T-cell (primary cell): ENCODE measurements at regions not wholly inside any gene's neighbourhood (a gene's known extent, or its start where the extent isn't known, plus 50 kb on each side); places are given as distances from the start of the nearest gene placed in this dataset.
"Not testable (repeated sequence)": the region's sequence is repeated elsewhere in the genome, so short reads cannot be mapped to it uniquely, and the experiment has no call there.

ENCODE experiments used
- ATAC-seq, 4 experiments: fragments of 200-7000 bp in 3 of 4; fragments of 150-1000 bp in 1 of 4; cut with Tn5 transposase; replicated peaks in 1 of 4; 1 replicate in 3 of 4; 2 replicates in 1 of 4; pipeline ENCODE4 v1.10.0; 2021; ENCODE audit warnings: moderate library complexity in 3 of 4, mild to moderate bottlenecking in 2 of 4, moderate number of reproducible peaks in 1 of 4
- CTCF ChIA-PET, 2 donors: fragments of 300-600 bp; sonication (Branson Sonifier 250); formaldehyde crosslinking; loops; one replicate each; lab custom pipeline; 2022; ENCODE audit warnings: antibody characterized with exemption in 2 of 2; lab: Charles Lee
- POLR2A ChIA-PET, 2 donors: fragments of 300-600 bp; sonication (Branson Sonifier 250); formaldehyde crosslinking; loops; one replicate each; lab custom pipeline; 2022; ENCODE audit warnings: antibody characterized with exemption in 2 of 2; lab: Charles Lee
- DNase-seq, 35 experiments: peaks; one replicate each; pipeline versions ENCODE4 v3.0.0 to v3.0.0-alpha.2; 2013 to 2023
- H3K27ac ChIP-seq: one replicate; pipeline ENCODE4 v1.5.1; 2013; ENCODE audit warnings: low read length
- H3K27me3 ChIP-seq, 2 experiments: replicated peaks in 1 of 2; 1 replicate in 1 of 2; 2 replicates in 1 of 2; pipeline versions ENCODE4 v1.6.1 to v1.7.0; 2013; ENCODE audit warnings: low read length in 1 of 2, mixed read lengths in 1 of 2; ENCODE audit not compliant: control insufficient read depth in 2 of 2, insufficient read depth in 2 of 2; ENCODE audit errors: extremely low read depth in 1 of 2
- H3K36me3 ChIP-seq, 2 donors: 1 replicate in 1 of 2; 2 replicates in 1 of 2; pipeline versions ENCODE4 v1.6.1 to v1.7.0; 2013; ENCODE audit warnings: low read length in 1 of 2; ENCODE audit not compliant: control insufficient read depth in 2 of 2, insufficient read depth in 1 of 2; ENCODE audit errors: extremely low read depth in 1 of 2
- H3K4me1 ChIP-seq, 2 experiments: 1 replicate in 1 of 2; 2 replicates in 1 of 2; pipeline versions ENCODE4 v1.6.1 to v1.7.0; 2013; ENCODE audit warnings: low read length in 2 of 2, mixed read lengths in 1 of 2; ENCODE audit not compliant: insufficient read depth in 2 of 2, control insufficient read depth in 1 of 2; ENCODE audit errors: extremely low read depth in 1 of 2
- H3K4me3 ChIP-seq, 2 donors: 1 replicate in 1 of 2; 2 replicates in 1 of 2; pipeline versions ENCODE4 v1.5.1 to v1.7.0; 2013; ENCODE audit warnings: mild to moderate bottlenecking in 2 of 2, low read length in 1 of 2, moderate library complexity in 1 of 2; ENCODE audit not compliant: control insufficient read depth in 1 of 2; ENCODE audit errors: extremely low read depth in 1 of 2
- H3K9me3 ChIP-seq: 2 replicates; pipeline ENCODE4 v1.7.0; 2013
- H3K27ac Mint-ChIP-seq, 2 donors: one replicate each; pipeline ENCODE4 v1.8.0; 2020 to 2021; ENCODE audit warnings: mild to moderate bottlenecking in 2 of 2, mixed read lengths in 2 of 2
- H3K27me3 Mint-ChIP-seq, 2 donors: one replicate each; pipeline ENCODE4 v1.8.0; 2021 to 2022; ENCODE audit warnings: mixed read lengths in 2 of 2
- H3K36me3 Mint-ChIP-seq: one replicate; pipeline ENCODE4 v1.8.0; 2021; ENCODE audit warnings: mixed read lengths
- H3K4me1 Mint-ChIP-seq, 3 donors: one replicate each; pipeline ENCODE4 v1.8.0; 2020 to 2022; ENCODE audit warnings: mixed read lengths in 3 of 3, mild to moderate bottlenecking in 1 of 3
- H3K4me3 Mint-ChIP-seq, 3 donors: one replicate each; pipeline ENCODE4 v1.8.0; 2020 to 2022; ENCODE audit warnings: mild to moderate bottlenecking in 3 of 3, mixed read lengths in 3 of 3, moderate library complexity in 3 of 3
- H3K9me3 Mint-ChIP-seq, 3 donors: one replicate each; pipeline ENCODE4 v1.8.0; 2020 to 2022; ENCODE audit warnings: mixed read lengths in 3 of 3
- WGBS: methylation state at CpG from one replicate; pipeline ENCODE4 v1.1.5; 2013; ENCODE audit warnings: missing lambda C conversion rate; ENCODE audit not compliant: insufficient coverage; 5-methylcytosine and 5-hydroxymethylcytosine counted together

DNA sequence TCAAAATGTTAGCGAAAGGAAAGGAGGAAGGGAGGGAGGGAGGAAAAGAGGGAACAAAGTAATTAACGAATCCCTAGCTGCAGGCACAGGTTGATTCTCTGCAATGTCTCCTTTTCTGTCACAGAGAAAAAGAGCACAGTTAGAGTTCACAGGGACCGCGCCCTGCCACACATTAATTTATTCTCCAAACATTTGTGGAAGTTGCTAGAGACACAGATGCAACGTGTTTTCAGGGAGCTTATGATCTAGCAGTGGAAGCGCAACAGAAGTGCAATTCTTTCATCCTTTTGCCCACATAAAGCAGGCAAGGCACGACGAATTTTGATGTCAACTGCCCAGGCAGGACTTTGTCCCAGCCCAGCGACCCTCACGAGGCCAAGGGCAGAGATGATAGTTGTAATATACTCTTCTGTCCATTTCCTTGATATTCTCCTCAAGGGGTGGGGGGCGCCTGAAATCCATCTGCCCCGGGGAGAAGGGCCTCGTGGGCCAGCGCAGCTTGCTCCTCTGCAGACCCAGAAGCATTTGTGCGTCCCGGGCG, 101.7 kb upstream of the ZNF438 start:
- peaks cover 27 to 31% of the 10 kb centered on the region in 2 experiments for H3K4me1 ChIP-seq
- H3K27me3 ChIP-seq = no peaks in the 10 kb centered on the region
- no peaks in the 10 kb centered on the region for H3K9me3 ChIP-seq
- no peaks in the 10 kb centered on the region for H3K36me3 Mint-ChIP-seq
- peak overlapping the region; percentile 65 to 71 (median 69) for H3K4me3 Mint-ChIP-seq
- no peaks in the 10 kb centered on the region for H3K9me3 Mint-ChIP-seq
- DNase-seq (peak in 1 of 35 experiments; percentile 58), ATAC-seq (no peak)
- no peak overlapping the region for H3K27ac ChIP-seq
- no peaks in the 10 kb centered on the region for H3K36me3 ChIP-seq
- H3K27ac Mint-ChIP-seq = peak overlapping the region; percentile 48 to 76
- ChIA-PET POLR2A (interaction anchor here (0.6 to 0.8 kb wide), 3 partner anchors 241 to 682 kb away, joined by 3 to 7 read pairs (median 7); no protein-coding TSS in a partner anchor), CTCF (interaction anchor here (0.6 kb wide), 4 partner anchors 12 to 463 kb away, joined by 3 to 4 read pairs (median 4); no protein-coding TSS in a partner anchor)
- peak overlapping the region in 1 of 2 donors; percentile 74 for H3K4me3 ChIP-seq
- H3K27me3 Mint-ChIP-seq = no peaks in the 10 kb centered on the region
- H3K4me1 Mint-ChIP-seq = peaks cover 43 to 46% (median 44%) of the 10 kb centered on the region in 3 donors
- WGBS = 40% methylated on average over 15 of the region's 17 CpGs

- H3K27me3 ChIP-seq = no peaks in the 10 kb centered on the region
- no peaks in the 10 kb centered on the region for H3K9me3 ChIP-seq
- Mint-ChIP-seq H3K36me3 (no peaks in the 10 kb centered on the region), H3K9me3 (no peaks in the 10 kb centered on the region), H3K27ac (peak overlapping the region in 1 of 2 donors; percentile 76), H3K27me3 (no peaks in the 10 kb centered on the region), H3K4me3 (peak overlapping the region; percentile 69 to 73 (median 71)), H3K4me1 (peaks cover 43 to 46% (median 44%) of the 10 kb centered on the region in 3 donors)
- CTCF ChIA-PET = interaction anchor here (0.5 to 0.6 kb wide), 5 partner anchors 12 to 463 kb away, joined by 3 to 4 read pairs (median 3); no protein-coding TSS in a partner anchor
- peak overlapping the region; percentile 58 for H3K27ac ChIP-seq
- POLR2A ChIA-PET = interaction anchor here (0.5 to 0.7 kb wide), 3 partner anchors 240 to 350 kb away, joined by 3 to 7 read pairs (median 7); no protein-coding TSS in a partner anchor
- WGBS = 1% methylated on average over 21 of the region's 37 CpGs
- ATAC-seq = peak; percentile 50 to 74 (median 68)
- peak in 34 of 35 experiments; percentile 19 to 78 (median 54) for DNase-seq
- H3K36me3 ChIP-seq = no peaks in the 10 kb centered on the region
- peaks cover 27 to 31% of the 10 kb centered on the region in 2 experiments for H3K4me1 ChIP-seq
- H3K4me3 ChIP-seq = peak overlapping the region; percentile 74 to 77
Observed at GRCh38 chr10:31133792-31134310, 102.2 kb upstream of the ZNF438 start.

DNA sequence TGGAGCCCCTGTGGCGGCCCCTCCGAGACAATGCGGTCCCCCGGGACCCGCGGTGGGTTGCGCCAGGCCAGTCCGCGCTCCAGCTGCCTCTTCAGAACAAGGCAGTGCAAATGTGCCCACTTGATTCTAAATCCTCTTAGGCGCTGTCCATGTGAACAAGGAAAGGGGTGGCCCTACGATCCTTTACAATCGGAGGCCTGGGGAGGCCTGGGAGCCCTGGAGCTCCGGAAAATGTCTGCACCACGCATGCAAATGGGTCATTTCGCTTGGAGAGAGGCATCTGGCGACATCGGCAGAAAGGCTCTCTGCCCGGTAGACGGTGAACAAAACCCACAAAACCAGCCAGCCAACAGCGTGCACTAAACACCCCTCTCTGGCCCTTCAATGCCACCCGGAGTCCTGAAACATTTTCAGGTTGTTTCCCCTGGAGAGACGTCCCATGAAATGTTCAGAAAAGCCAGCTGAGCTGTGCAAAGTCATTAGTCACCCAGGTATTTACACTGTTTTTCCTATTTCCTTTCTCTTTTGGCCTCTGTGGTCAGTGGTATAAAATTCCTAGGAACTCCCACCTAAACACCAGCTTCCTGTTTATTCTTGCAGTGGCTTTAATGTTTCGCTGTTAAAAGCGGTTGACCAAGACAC, 102.8 kb upstream of the ZNF438 start:
- H3K27ac ChIP-seq = no peak overlapping the region
- H3K36me3 ChIP-seq = no peaks in the 10 kb centered on the region
- H3K4me3 ChIP-seq = peak overlapping the region; percentile 74 to 77
- POLR2A ChIA-PET = interaction anchor here in 1 of 2 donors (0.5 to 0.7 kb wide), 2 partner anchors 239 to 340 kb away, joined by 3 to 7 read pairs; no protein-coding TSS in a partner anchor
- Mint-ChIP-seq H3K9me3 (no peaks in the 10 kb centered on the region), H3K4me1 (peaks cover 43 to 46% (median 44%) of the 10 kb centered on the region in 3 donors), H3K27me3 (no peaks in the 10 kb centered on the region), H3K36me3 (no peaks in the 10 kb centered on the region), H3K27ac (peak overlapping the region; percentile 80 to 87), H3K4me3 (peak overlapping the region; percentile 71 to 74 (median 73))
- peaks cover 27 to 31% of the 10 kb centered on the region in 2 experiments for H3K4me1 ChIP-seq
- CTCF ChIA-PET = interaction anchor here (0.5 to 0.6 kb wide), 4 partner anchors 54 to 464 kb away, joined by 3 to 4 read pairs (median 4); no protein-coding TSS in a partner anchor
- H3K27me3 ChIP-seq = no peaks in the 10 kb centered on the region
- ATAC-seq = peak in 1 of 4 experiments; percentile 7
- 31% methylated on average over 22 of the region's 24 CpGs for WGBS
- DNase-seq = peak in 3 of 35 experiments; percentile 3 to 17 (median 13)
- H3K9me3 ChIP-seq = no peaks in the 10 kb centered on the region

DNA sequence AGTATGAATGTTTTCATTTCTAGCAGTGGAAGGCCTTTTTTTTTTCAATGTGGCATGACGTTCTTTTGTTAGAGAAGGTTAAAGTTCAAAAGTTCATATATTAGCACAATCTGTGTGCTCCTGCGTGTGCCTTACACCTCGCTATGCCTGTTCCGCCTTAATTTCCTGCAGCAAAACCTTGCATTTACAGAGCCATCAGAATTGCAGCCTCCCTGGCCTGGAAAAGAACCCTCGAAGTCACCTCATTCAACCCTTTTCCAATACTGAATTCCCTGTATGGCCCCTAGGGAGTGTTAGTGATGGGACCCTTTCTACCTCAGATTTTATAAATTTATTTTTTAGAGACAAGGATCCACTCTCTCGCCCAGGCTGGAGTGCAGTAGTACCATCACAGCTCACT, 103.5 kb upstream of the ZNF438 start:
- no peak overlapping the region for H3K4me3 ChIP-seq

GRCh38 chr10:31135791-31136190, 104.1 kb upstream of the ZNF438 start:
- DNase-seq, H3K36me3 ChIP-seq, H3K9me3 Mint-ChIP-seq, H3K27me3 Mint-ChIP-seq, POLR2A ChIA-PET, H3K36me3 Mint-ChIP-seq, H3K27ac ChIP-seq, H3K27me3 ChIP-seq, H3K4me3 ChIP-seq, H3K9me3 ChIP-seq, ATAC-seq: not testable (repeated sequence)
- peaks cover 43 to 46% (median 44%) of the 10 kb centered on the region in 3 donors for H3K4me1 Mint-ChIP-seq
- H3K4me1 ChIP-seq = peaks cover 27 to 31% of the 10 kb centered on the region in 2 experiments
- peak overlapping the region; percentile 61 to 81 for H3K27ac Mint-ChIP-seq
- CTCF ChIA-PET = interaction anchor here in 1 of 2 donors (1.1 kb wide), 1 partner anchor 449 kb away, joined by 3 read pairs; no protein-coding TSS in a partner anchor
- 96% methylated on average over 7 of the region's 8 CpGs for WGBS
- peak overlapping the region in 1 of 3 donors; percentile 71 for H3K4me3 Mint-ChIP-seq

More for the DNA sequence above, 103.5 kb upstream of the ZNF438 start:
- peaks cover 43 to 46% (median 44%) of the 10 kb centered on the region in 3 donors for H3K4me1 Mint-ChIP-seq
- no peaks in the 10 kb centered on the region for H3K9me3 ChIP-seq
- no peaks in the 10 kb centered on the region for H3K27me3 ChIP-seq
- ATAC-seq (peak in 1 of 4 experiments; percentile 28), DNase-seq (peak in 1 of 35 experiments; percentile 22)
- peak overlapping the region; percentile 71 to 74 (median 73) for H3K4me3 Mint-ChIP-seq
- no peak overlapping the region for H3K27ac ChIP-seq
- no peaks in the 10 kb centered on the region for H3K27me3 Mint-ChIP-seq
- H3K27ac Mint-ChIP-seq = peak overlapping the region; percentile 78 to 87
- H3K36me3 ChIP-seq = no peaks in the 10 kb centered on the region
- no CpG with 5 or more reads among the region's 6 CpGs for WGBS
- no peaks in the 10 kb centered on the region for H3K9me3 Mint-ChIP-seq
- ChIA-PET POLR2A (no interaction called here), CTCF (no interaction called here)
- no peaks in the 10 kb centered on the region for H3K36me3 Mint-ChIP-seq
- peaks cover 27 to 31% of the 10 kb centered on the region in 2 experiments for H3K4me1 ChIP-seq

- Histone ChIP-seq H3K36me3 (no peaks in the 10 kb centered on the region), H3K4me3 (no peak overlapping the region), H3K27me3 (no peaks in the 10 kb centered on the region), H3K27ac (peak overlapping the region; percentile 48), H3K9me3 (no peaks in the 10 kb centered on the region), H3K4me1 (peaks cover 27 to 31% of the 10 kb centered on the region in 2 experiments)
- Mint-ChIP-seq H3K9me3 (no peaks in the 10 kb centered on the region), H3K4me3 (peak overlapping the region in 1 of 3 donors; percentile 71), H3K4me1 (peaks cover 43 to 46% (median 44%) of the 10 kb centered on the region in 3 donors), H3K27ac (peak overlapping the region; percentile 61 to 81), H3K27me3 (no peaks in the 10 kb centered on the region), H3K36me3 (no peaks in the 10 kb centered on the region)
- ChIA-PET CTCF (interaction anchor here in 1 of 2 donors (1.1 kb wide), 1 partner anchor 449 kb away, joined by 3 read pairs; no protein-coding TSS in a partner anchor), POLR2A (no interaction called here)
- DNase-seq (no peak), ATAC-seq (no peak)
- WGBS = no CpG with 5 or more reads among the region's 4 CpGs
Observed at GRCh38 chr10:31136386-31136785, 104.7 kb upstream of the ZNF438 start.
